ENCODE measurements at regions not wholly inside any gene's neighbourhood (a gene's known extent, or its start where the extent isn't known, plus 50 kb on each side); places are given as distances from the start of the nearest gene placed in this dataset.

- TF ChIP-seq POLR2A (IDR thresholded peaks at IDR 0.05) (no peak), CTCF (IDR thresholded peaks at IDR 0.05) (no peak)
Observed at GRCh38 chr5:62762503-62762902, 183.9 kb downstream of the LRRC70 start.
